GM23338 (cell line): ENCODE measurements at regions not wholly inside any gene's neighbourhood (a gene's known extent, or its start where the extent isn't known, plus 50 kb on each side); places are given as distances from the start of the nearest gene placed in this dataset.

ENCODE experiments used
- CREB1 ChIP-seq: fragments of 250-450 bp; sonication (Bioruptor Pico); IDR thresholded peaks from 2 replicates; pipeline ENCODE4 v1.5.0; 2020; ENCODE audit warnings: low read depth, mild to moderate bottlenecking, moderate library complexity
- EZH2 ChIP-seq: fragments of 200-600 bp; sonication (generic); IDR thresholded peaks from one replicate; pipeline ENCODE4 v1.8.0; 2017; ENCODE audit warnings: antibody characterized with exemption, mild to moderate bottlenecking, low read depth; ENCODE audit not compliant: unreplicated experiment
- EZH2phosphoT487 ChIP-seq: fragments of 200-600 bp; sonication (generic); IDR thresholded peaks from one replicate; pipeline ENCODE4 v1.8.1; 2018; ENCODE audit warnings: antibody characterized with exemption; ENCODE audit not compliant: unreplicated experiment
- JUNB ChIP-seq: IDR thresholded peaks from one replicate; pipeline ENCODE4 v1.6.1; 2016; ENCODE audit warnings: antibody characterized with exemption; ENCODE audit not compliant: unreplicated experiment
- NANOG ChIP-seq: IDR thresholded peaks from 2 replicates; pipeline ENCODE4 v1.6.1; 2016; ENCODE audit warnings: antibody characterized with exemption, borderline replicate concordance
- POLR2AphosphoS5 ChIP-seq: IDR thresholded peaks from 2 replicates; pipeline ENCODE4 v1.6.1; 2016; ENCODE audit warnings: antibody characterized with exemption, low read depth
- STAT1 ChIP-seq: IDR thresholded peaks from one replicate; pipeline ENCODE4 v1.6.1; 2016; ENCODE audit warnings: antibody characterized with exemption; ENCODE audit not compliant: unreplicated experiment
- ZNF114 ChIP-seq: fragments of 250-450 bp; sonication (Bioruptor Pico); IDR thresholded peaks from 2 replicates; pipeline ENCODE4 v1.5.0; 2020; ENCODE audit warnings: mild to moderate bottlenecking, moderate library complexity
- ZNF331 ChIP-seq: fragments of 250-450 bp; sonication (Bioruptor Pico); IDR thresholded peaks from 2 replicates; pipeline ENCODE4 v1.5.0; 2020; ENCODE audit warnings: low read depth, mild to moderate bottlenecking, moderate library complexity
- TF ChIP-seq, protein P1 (sequence below), 2 experiments: fragments of 200-600 bp in 1 of 2; sonication (generic) in 1 of 2; conservative IDR thresholded peaks; 2 replicates each; pipeline versions ENCODE4 v1.5.1 to v1.6.1; 2016 to 2017; ENCODE audit warnings: antibody characterized with exemption in 2 of 2, low read depth in 2 of 2, mild to moderate bottlenecking in 2 of 2, moderate library complexity in 1 of 2
- TF ChIP-seq, protein P2 (sequence below): IDR thresholded peaks from 2 replicates; pipeline ENCODE4 v1.6.1; 2016; ENCODE audit warnings: antibody characterized with exemption
- TF ChIP-seq, protein P3 (sequence below): IDR thresholded peaks from one replicate; pipeline ENCODE4 v1.6.1; 2018; ENCODE audit warnings: antibody characterized with exemption; ENCODE audit not compliant: unreplicated experiment

DNA sequence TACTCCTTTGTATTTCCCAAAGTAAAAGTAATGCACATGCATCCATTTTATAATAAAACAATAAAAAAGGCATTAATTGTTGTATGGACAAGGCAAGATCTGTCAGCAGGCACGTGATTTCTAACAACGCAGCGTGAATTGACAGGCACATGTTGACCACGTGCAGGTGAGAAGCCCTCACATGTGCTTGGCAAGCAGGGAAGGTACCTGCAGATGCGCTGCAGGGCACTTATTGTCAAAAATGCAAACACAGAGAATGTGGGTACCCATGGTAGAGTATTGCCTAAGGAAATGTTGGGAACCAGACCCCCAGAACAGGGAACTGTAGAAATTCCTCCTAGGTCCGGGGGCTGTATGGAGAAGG lies 515.0 kb upstream of the HS6ST1 start:
- TF ChIP-seq, protein P1, sequence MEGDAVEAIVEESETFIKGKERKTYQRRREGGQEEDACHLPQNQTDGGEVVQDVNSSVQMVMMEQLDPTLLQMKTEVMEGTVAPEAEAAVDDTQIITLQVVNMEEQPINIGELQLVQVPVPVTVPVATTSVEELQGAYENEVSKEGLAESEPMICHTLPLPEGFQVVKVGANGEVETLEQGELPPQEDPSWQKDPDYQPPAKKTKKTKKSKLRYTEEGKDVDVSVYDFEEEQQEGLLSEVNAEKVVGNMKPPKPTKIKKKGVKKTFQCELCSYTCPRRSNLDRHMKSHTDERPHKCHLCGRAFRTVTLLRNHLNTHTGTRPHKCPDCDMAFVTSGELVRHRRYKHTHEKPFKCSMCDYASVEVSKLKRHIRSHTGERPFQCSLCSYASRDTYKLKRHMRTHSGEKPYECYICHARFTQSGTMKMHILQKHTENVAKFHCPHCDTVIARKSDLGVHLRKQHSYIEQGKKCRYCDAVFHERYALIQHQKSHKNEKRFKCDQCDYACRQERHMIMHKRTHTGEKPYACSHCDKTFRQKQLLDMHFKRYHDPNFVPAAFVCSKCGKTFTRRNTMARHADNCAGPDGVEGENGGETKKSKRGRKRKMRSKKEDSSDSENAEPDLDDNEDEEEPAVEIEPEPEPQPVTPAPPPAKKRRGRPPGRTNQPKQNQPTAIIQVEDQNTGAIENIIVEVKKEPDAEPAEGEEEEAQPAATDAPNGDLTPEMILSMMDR (conservative IDR thresholded peaks at IDR 0.05; ENCODE audit: low read depth in 2 of 2) = no peak
- no peak for TF ChIP-seq EZH2
- TF ChIP-seq CREB1 (CRISPR knock-in tag) = no peak
- no peak for TF ChIP-seq POLR2AphosphoS5
- TF ChIP-seq, protein P2, sequence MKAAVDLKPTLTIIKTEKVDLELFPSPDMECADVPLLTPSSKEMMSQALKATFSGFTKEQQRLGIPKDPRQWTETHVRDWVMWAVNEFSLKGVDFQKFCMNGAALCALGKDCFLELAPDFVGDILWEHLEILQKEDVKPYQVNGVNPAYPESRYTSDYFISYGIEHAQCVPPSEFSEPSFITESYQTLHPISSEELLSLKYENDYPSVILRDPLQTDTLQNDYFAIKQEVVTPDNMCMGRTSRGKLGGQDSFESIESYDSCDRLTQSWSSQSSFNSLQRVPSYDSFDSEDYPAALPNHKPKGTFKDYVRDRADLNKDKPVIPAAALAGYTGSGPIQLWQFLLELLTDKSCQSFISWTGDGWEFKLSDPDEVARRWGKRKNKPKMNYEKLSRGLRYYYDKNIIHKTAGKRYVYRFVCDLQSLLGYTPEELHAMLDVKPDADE = no peak
- TF ChIP-seq STAT1 = no peak
- TF ChIP-seq JUNB = no peak
- TF ChIP-seq ZNF114 = no peak
- TF ChIP-seq, protein P3, sequence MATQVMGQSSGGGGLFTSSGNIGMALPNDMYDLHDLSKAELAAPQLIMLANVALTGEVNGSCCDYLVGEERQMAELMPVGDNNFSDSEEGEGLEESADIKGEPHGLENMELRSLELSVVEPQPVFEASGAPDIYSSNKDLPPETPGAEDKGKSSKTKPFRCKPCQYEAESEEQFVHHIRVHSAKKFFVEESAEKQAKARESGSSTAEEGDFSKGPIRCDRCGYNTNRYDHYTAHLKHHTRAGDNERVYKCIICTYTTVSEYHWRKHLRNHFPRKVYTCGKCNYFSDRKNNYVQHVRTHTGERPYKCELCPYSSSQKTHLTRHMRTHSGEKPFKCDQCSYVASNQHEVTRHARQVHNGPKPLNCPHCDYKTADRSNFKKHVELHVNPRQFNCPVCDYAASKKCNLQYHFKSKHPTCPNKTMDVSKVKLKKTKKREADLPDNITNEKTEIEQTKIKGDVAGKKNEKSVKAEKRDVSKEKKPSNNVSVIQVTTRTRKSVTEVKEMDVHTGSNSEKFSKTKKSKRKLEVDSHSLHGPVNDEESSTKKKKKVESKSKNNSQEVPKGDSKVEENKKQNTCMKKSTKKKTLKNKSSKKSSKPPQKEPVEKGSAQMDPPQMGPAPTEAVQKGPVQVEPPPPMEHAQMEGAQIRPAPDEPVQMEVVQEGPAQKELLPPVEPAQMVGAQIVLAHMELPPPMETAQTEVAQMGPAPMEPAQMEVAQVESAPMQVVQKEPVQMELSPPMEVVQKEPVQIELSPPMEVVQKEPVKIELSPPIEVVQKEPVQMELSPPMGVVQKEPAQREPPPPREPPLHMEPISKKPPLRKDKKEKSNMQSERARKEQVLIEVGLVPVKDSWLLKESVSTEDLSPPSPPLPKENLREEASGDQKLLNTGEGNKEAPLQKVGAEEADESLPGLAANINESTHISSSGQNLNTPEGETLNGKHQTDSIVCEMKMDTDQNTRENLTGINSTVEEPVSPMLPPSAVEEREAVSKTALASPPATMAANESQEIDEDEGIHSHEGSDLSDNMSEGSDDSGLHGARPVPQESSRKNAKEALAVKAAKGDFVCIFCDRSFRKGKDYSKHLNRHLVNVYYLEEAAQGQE = no peak
- no peak for TF ChIP-seq EZH2phosphoT487
- TF ChIP-seq ZNF331 (CRISPR knock-in tag) = no peak
- no peak for TF ChIP-seq NANOG
